Liver (tissue), 7 donors: ENCODE measurements at regions not wholly inside any gene's neighbourhood (a gene's known extent, or its start where the extent isn't known, plus 50 kb on each side); places are given as distances from the start of the nearest gene placed in this dataset.

Experiments used
- DNase-seq: peaks from one replicate; pipeline ENCODE4 v3.0.0-alpha.2; 2017; ENCODE audit warnings: low spot score
- H3K27ac ChIP-seq, 2 donors: one replicate each; pipeline ENCODE4 v1.7.0; 2013; ENCODE audit warnings: inconsistent platforms in 2 of 2, low read length in 2 of 2, control low read depth in 1 of 2, low read depth in 1 of 2, mild to moderate bottlenecking in 1 of 2
- H3K27me3 ChIP-seq, 4 donors: one replicate each; pipeline versions ENCODE4 v1.6.1 to v1.7.0; 2013; ENCODE audit warnings: low read length in 3 of 4, inconsistent platforms in 1 of 4, mild to moderate bottlenecking in 1 of 4, moderate library complexity in 1 of 4; ENCODE audit not compliant: control insufficient read depth in 4 of 4, insufficient read depth in 4 of 4
- H3K36me3 ChIP-seq, 4 donors: one replicate each; pipeline versions ENCODE4 v1.6.1 to v1.7.0; 2013; ENCODE audit warnings: low read length in 3 of 4, mild to moderate bottlenecking in 3 of 4, low read depth in 1 of 4, moderate library complexity in 1 of 4; ENCODE audit not compliant: control insufficient read depth in 4 of 4, insufficient read depth in 3 of 4
- H3K4me1 ChIP-seq, 4 donors: one replicate each; pipeline versions ENCODE4 v1.6.1 to v1.7.0; 2013; ENCODE audit warnings: low read length in 3 of 4, mild to moderate bottlenecking in 3 of 4, moderate library complexity in 1 of 4; ENCODE audit not compliant: control insufficient read depth in 4 of 4, insufficient read depth in 4 of 4
- H3K4me3 ChIP-seq, 3 donors: one replicate each; pipeline versions ENCODE4 v1.6.1 to v1.7.0; 2013; ENCODE audit warnings: low read length in 3 of 3, control low read depth in 1 of 3, low read depth in 1 of 3, mild to moderate bottlenecking in 1 of 3
- H3K9ac ChIP-seq, 2 donors: one replicate each; pipeline ENCODE4 v1.7.0; 2013; ENCODE audit warnings: low read length in 2 of 2, mild to moderate bottlenecking in 2 of 2, moderate library complexity in 2 of 2, control low read depth in 1 of 2, low read depth in 1 of 2
- H3K9me3 ChIP-seq, 4 donors: one replicate each; pipeline versions ENCODE4 v1.6.1 to v1.7.0; 2013; ENCODE audit warnings: low read length in 3 of 4; ENCODE audit not compliant: control insufficient read depth in 4 of 4
- ATF3 ChIP-seq: IDR thresholded peaks from 2 replicates; pipeline ENCODE4 v1.6.1; 2016; ENCODE audit warnings: antibody characterized with exemption
- EGR1 ChIP-seq, 2 donors: IDR thresholded peaks; 2 replicates each; pipeline ENCODE4 v1.6.1; 2016 to 2018; ENCODE audit warnings: antibody characterized with exemption in 2 of 2, low read depth in 2 of 2
- FOXA1 ChIP-seq: IDR thresholded peaks from 2 replicates; pipeline ENCODE4 v1.6.1; 2016; ENCODE audit warnings: antibody characterized with exemption
- FOXA2 ChIP-seq: IDR thresholded peaks from 2 replicates; pipeline ENCODE4 v1.6.1; 2016; ENCODE audit warnings: antibody characterized with exemption
- GABPA ChIP-seq, 2 donors: IDR thresholded peaks in 1 of 2; conservative IDR thresholded peaks in 1 of 2; 2 replicates each; pipeline ENCODE4 v1.6.1; 2016; ENCODE audit warnings: antibody characterized with exemption in 2 of 2, mild to moderate bottlenecking in 1 of 2, moderate library complexity in 1 of 2
- HNF4A ChIP-seq, 2 donors: conservative IDR thresholded peaks; 2 replicates each; pipeline ENCODE4 v1.6.1; 2016; ENCODE audit warnings: antibody characterized with exemption in 2 of 2, mild to moderate bottlenecking in 2 of 2
- HNF4G ChIP-seq: IDR thresholded peaks from 2 replicates; pipeline ENCODE4 v1.6.1; 2016; ENCODE audit warnings: antibody characterized with exemption
- JUND ChIP-seq, 2 donors: IDR thresholded peaks; 2 replicates each; pipeline ENCODE4 v1.6.1; 2016; ENCODE audit warnings: antibody characterized with exemption in 2 of 2
- NR2F2 ChIP-seq: IDR thresholded peaks from 2 replicates; pipeline ENCODE4 v1.6.1; 2016; ENCODE audit warnings: antibody characterized with exemption
- REST ChIP-seq: IDR thresholded peaks from 2 replicates; pipeline ENCODE4 v1.6.1; 2016; ENCODE audit warnings: antibody characterized with exemption, mild to moderate bottlenecking
- RXRA ChIP-seq, 2 donors: IDR thresholded peaks; 2 replicates each; pipeline ENCODE4 v1.6.1; 2017 to 2018; ENCODE audit warnings: antibody characterized with exemption in 2 of 2, mild to moderate bottlenecking in 1 of 2
- SP1 ChIP-seq: IDR thresholded peaks from 2 replicates; pipeline ENCODE4 v1.6.1; 2018; ENCODE audit warnings: antibody characterized with exemption, mild to moderate bottlenecking
- YY1 ChIP-seq: IDR thresholded peaks from 2 replicates; pipeline ENCODE4 v1.6.1; 2016; ENCODE audit warnings: antibody characterized with exemption, mild to moderate bottlenecking
- ZBTB33 ChIP-seq: IDR thresholded peaks from 2 replicates; pipeline ENCODE4 v1.6.1; 2016; ENCODE audit warnings: antibody characterized with exemption
- WGBS: extraction: QIAGEN DNeasy Blood & Tissue Kit; methylation state at CpG from one replicate; pipeline ENCODE4 v1.1.7; 2013; 5-methylcytosine and 5-hydroxymethylcytosine counted together
- donor health status: healthy.
- donor health status: healthy.
- donor health status: healthy.
- donor health status: healthy.

GRCh38 chr21:43355266-43355924 is 71.5 kb downstream of the SIK1 start:
- H3K27ac ChIP-seq = no peak overlapping the region
- H3K36me3 ChIP-seq = no peaks in the 10 kb centered on the region
- no peak overlapping the region for H3K4me3 ChIP-seq
- no peak for DNase-seq
- TF ChIP-seq REST = no peak
- TF ChIP-seq ZBTB33 = no peak
- no peak for TF ChIP-seq HNF4G
- no peak for TF ChIP-seq NR2F2
- no peak for TF ChIP-seq HNF4A (conservative IDR thresholded peaks at IDR 0.05)
- no peak for TF ChIP-seq JUND (IDR thresholded peaks at IDR 0.05)
- TF ChIP-seq GABPA (IDR thresholded peaks at IDR 0.05 in 1 of 2, conservative IDR thresholded peaks at IDR 0.05 in 1 of 2) = no peak
- no peak for TF ChIP-seq ATF3
- no peak for TF ChIP-seq EGR1 (IDR thresholded peaks at IDR 0.05; ENCODE audit: low read depth in 2 of 2)
- TF ChIP-seq SP1 = no peak
- TF ChIP-seq FOXA2 = no peak
- TF ChIP-seq YY1 = no peak
- TF ChIP-seq RXRA (IDR thresholded peaks at IDR 0.05) = no peak
- no peaks in the 10 kb centered on the region for H3K27me3 ChIP-seq
- no peak overlapping the region for H3K9ac ChIP-seq
- H3K9me3 ChIP-seq = no peaks in the 10 kb centered on the region
- WGBS = 86% methylated on average over 25 of the region's 25 CpGs
- H3K4me1 ChIP-seq = no peaks in the 10 kb centered on the region

- Histone ChIP-seq H3K36me3 (no peaks in the 10 kb centered on the region), H3K9ac (no peak overlapping the region), H3K4me3 (no peak overlapping the region), H3K27me3 (no peaks in the 10 kb centered on the region), H3K4me1 (no peaks in the 10 kb centered on the region), H3K27ac (no peak overlapping the region), H3K9me3 (no peaks in the 10 kb centered on the region)
- WGBS = 94% methylated on average over 4 of the region's 4 CpGs
- TF ChIP-seq NR2F2 (no peak), HNF4G (no peak), REST (no peak), FOXA1 (no peak)
- DNase-seq = no peak
Observed at GRCh38 chr21:43354666-43355065, 72.3 kb downstream of the SIK1 start.
